ENCODE measurements at regions not wholly inside any gene's neighbourhood (a gene's known extent, or its start where the extent isn't known, plus 50 kb on each side); places are given as distances from the start of the nearest gene placed in this dataset.

- peak; percentile 89 for TF ChIP-seq NR2C2 (CRISPR knock-in tag; IDR thresholded peaks at IDR 0.05; ENCODE audit: borderline replicate concordance)
- peak; percentile 70 for TF ChIP-seq BHLHE40 (IDR thresholded peaks at IDR 0.05; ENCODE audit: low read length)
- TF ChIP-seq PRDM4 (CRISPR knock-in tag; IDR thresholded peaks at IDR 0.05; ENCODE audit: borderline replicate concordance), result no peak
- TF ChIP-seq PATZ1 (CRISPR knock-in tag; IDR thresholded peaks at IDR 0.05), result peak; percentile 97
- TF ChIP-seq SNAPC5 (CRISPR knock-in tag; IDR thresholded peaks at IDR 0.05; ENCODE audit: borderline replicate concordance), result no peak
- peak; percentile 95 for TF ChIP-seq ZNF703 (CRISPR knock-in tag; IDR thresholded peaks at IDR 0.05; ENCODE audit: borderline replicate concordance)
- no peak; the same call in 1 of the 2 replicates for TF ChIP-seq ZIK1 (CRISPR knock-in tag; IDR thresholded peaks at IDR 0.05; ENCODE audit: borderline replicate concordance, low read depth)
- TF ChIP-seq NFRKB (IDR thresholded peaks at IDR 0.05), result no peak
- 0 out of 2 replicates have a peak, but pooled peaks have one; percentile 27 for TF ChIP-seq ZSCAN5A (CRISPR knock-in tag; IDR thresholded peaks at IDR 0.05; ENCODE audit: borderline replicate concordance)
- TF ChIP-seq PHF5A (CRISPR knock-in tag; IDR thresholded peaks at IDR 0.05; ENCODE audit: low read depth, unreplicated experiment), result peak; percentile 94
- peak; percentile 70; the same call in 1 of the 2 replicates for TF ChIP-seq KLF6 (CRISPR knock-in tag; IDR thresholded peaks at IDR 0.05)
- TF ChIP-seq ZNF639 (CRISPR knock-in tag; conservative IDR thresholded peaks at IDR 0.05), result peak; percentile 88; the same call in 1 of the 2 replicates
- no peak for TF ChIP-seq RNF2 (conservative IDR thresholded peaks at IDR 0.05; ENCODE audit: low read depth)
- peak; percentile 62 for TF ChIP-seq SMC3 (IDR thresholded peaks at IDR 0.05; ENCODE audit: low read length)
- no peak for TF ChIP-seq TERF1 (CRISPR knock-in tag; IDR thresholded peaks at IDR 0.05)
- TF ChIP-seq IKZF1 (IDR thresholded peaks at IDR 0.05), result no peak
- peak; percentile 97 for TF ChIP-seq MED8 (CRISPR knock-in tag; IDR thresholded peaks at IDR 0.05; ENCODE audit: insufficient replicate concordance)
- peak; percentile 96 for TF ChIP-seq IKZF5 (CRISPR knock-in tag; IDR thresholded peaks at IDR 0.05)
- TF ChIP-seq ZBTB1 (CRISPR knock-in tag; IDR thresholded peaks at IDR 0.05; ENCODE audit: borderline replicate concordance), result no peak
Observed at GRCh38 chr3:177359593-177360357, 162.5 kb upstream of the TBL1XR1 start (continued).
